ENCODE measurements at regions not wholly inside any gene's neighbourhood (a gene's known extent, or its start where the extent isn't known, plus 50 kb on each side); places are given as distances from the start of the nearest gene placed in this dataset.
A peak's percentile ranks its signal among the peaks of the same experiment; 100 is the strongest.

DNA sequence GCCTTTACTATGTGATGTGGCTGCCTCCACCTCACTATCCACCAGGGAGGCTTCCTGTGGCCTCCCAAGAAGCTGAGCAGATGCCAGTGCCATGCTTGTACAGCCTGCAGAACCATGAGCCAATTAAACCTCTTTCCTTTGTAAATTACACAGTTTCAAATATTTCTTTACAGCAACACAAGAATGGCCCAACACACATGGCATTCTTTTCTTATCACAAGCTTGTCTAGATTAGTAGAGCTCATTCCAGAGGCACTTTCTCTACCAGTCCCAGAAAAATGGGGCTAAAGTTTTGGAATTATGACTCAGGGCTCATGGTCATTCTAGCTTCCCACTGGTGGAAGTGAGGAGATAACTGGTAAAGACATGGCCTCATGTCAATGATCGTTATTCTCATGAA lies 655.2 kb downstream of the LMO4 start:
- Mint-ChIP-seq H3K9me3 (no peaks in the 10 kb centered on the region), H3K36me3 (no peaks in the 10 kb centered on the region), H3K4me3 (no peak overlapping the region), H3K27me3 (ENCODE audit: low read depth in 3 of 3) (peaks cover 0 to 1% (median 0%) of the 10 kb centered on the region in 3 donors), H3K4me1 (no peaks in the 10 kb centered on the region), H3K27ac (peak overlapping the region in 1 of 7 donors; percentile 28)
- Histone ChIP-seq H3K9ac (ENCODE audit: insufficient read depth, low read length, poor library complexity, severe bottlenecking) (no peak overlapping the region), H2AFZ (ENCODE audit: insufficient read depth, low read depth, low read length, poor library complexity, severe bottlenecking) (no peak overlapping the region), H3K79me2 (ENCODE audit: insufficient read depth, low read length) (no peaks in the 10 kb centered on the region), H3K36me3 (replicated peaks in 1 of 2; ENCODE audit: control insufficient read depth in 1 of 2, insufficient read depth in 2 of 2, low read length in 2 of 2) (no peaks in the 10 kb centered on the region), H3K9me3 (replicated peaks in 1 of 2; ENCODE audit: control insufficient read depth in 1 of 2, insufficient read depth in 1 of 2, low read length in 2 of 2) (no peaks in the 10 kb centered on the region), H3K4me3 (replicated peaks in 1 of 3; ENCODE audit: low read depth in 2 of 3, low read length in 3 of 3) (no peak overlapping the region), H3K27me3 (ENCODE audit: control insufficient read depth in 2 of 2, insufficient read depth in 2 of 2, low read length in 2 of 2) (no peaks in the 10 kb centered on the region), H3K4me1 (ENCODE audit: control insufficient read depth in 1 of 2, insufficient read depth in 2 of 2, low read length in 2 of 2) (no peaks in the 10 kb centered on the region), H4K20me1 (ENCODE audit: insufficient read depth, low read length) (no peaks in the 10 kb centered on the region), H3K27ac (ENCODE audit: low read depth in 1 of 2, low read length in 2 of 2) (no peak overlapping the region), H3K4me2 (replicated peaks; ENCODE audit: extremely low read depth, low read length, poor library complexity, severe bottlenecking) (no peak overlapping the region)
- WGBS (ENCODE audit: insufficient coverage) = no CpG with 5 or more reads among the region's 1 CpG
- intact Hi-C loops (cut with micrococcal nuclease) = no loop called here
- TF ChIP-seq, protein P1, sequence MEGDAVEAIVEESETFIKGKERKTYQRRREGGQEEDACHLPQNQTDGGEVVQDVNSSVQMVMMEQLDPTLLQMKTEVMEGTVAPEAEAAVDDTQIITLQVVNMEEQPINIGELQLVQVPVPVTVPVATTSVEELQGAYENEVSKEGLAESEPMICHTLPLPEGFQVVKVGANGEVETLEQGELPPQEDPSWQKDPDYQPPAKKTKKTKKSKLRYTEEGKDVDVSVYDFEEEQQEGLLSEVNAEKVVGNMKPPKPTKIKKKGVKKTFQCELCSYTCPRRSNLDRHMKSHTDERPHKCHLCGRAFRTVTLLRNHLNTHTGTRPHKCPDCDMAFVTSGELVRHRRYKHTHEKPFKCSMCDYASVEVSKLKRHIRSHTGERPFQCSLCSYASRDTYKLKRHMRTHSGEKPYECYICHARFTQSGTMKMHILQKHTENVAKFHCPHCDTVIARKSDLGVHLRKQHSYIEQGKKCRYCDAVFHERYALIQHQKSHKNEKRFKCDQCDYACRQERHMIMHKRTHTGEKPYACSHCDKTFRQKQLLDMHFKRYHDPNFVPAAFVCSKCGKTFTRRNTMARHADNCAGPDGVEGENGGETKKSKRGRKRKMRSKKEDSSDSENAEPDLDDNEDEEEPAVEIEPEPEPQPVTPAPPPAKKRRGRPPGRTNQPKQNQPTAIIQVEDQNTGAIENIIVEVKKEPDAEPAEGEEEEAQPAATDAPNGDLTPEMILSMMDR (IDR thresholded peaks at IDR 0.05) = no peak
- no peak for DNase-seq

DNA sequence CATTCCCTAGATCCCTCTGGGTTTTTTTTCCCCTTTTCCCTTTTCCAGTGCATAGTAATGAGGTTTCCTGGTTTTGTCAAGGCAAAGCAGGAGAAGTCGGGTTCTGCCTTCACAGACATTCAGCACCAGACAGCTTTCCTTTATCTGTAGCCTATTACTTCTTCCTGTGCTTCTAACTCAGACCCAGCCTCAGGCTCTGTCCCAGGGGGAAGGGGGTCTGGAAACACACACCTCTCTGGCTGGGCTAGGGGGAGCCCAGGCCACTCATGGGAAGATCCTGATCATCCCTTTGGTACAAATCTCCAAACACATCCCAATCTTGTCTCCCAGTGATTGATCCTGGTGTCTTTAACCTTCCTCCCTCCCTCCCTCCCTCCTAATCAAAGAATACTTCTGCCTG lies 656.4 kb downstream of the LMO4 start:
- H3K27me3 Mint-ChIP-seq (ENCODE audit: low read depth in 3 of 3) = peaks cover 0 to 1% (median 0%) of the 10 kb centered on the region in 3 donors
- no peak overlapping the region for H3K9ac ChIP-seq (ENCODE audit: insufficient read depth, low read length, poor library complexity, severe bottlenecking)
- TF ChIP-seq, protein P1 (IDR thresholded peaks at IDR 0.05) = no peak
- H3K4me1 Mint-ChIP-seq = no peaks in the 10 kb centered on the region
- no peaks in the 10 kb centered on the region for H4K20me1 ChIP-seq (ENCODE audit: insufficient read depth, low read length)
- no peaks in the 10 kb centered on the region for H3K36me3 ChIP-seq (replicated peaks in 1 of 2; ENCODE audit: control insufficient read depth in 1 of 2, insufficient read depth in 2 of 2, low read length in 2 of 2)
- no CpG with 5 or more reads among the region's 1 CpG for WGBS (ENCODE audit: insufficient coverage)
- no peak overlapping the region for H3K27ac Mint-ChIP-seq
- no peaks in the 10 kb centered on the region for H3K9me3 Mint-ChIP-seq
- no peak overlapping the region for H2AFZ ChIP-seq (ENCODE audit: insufficient read depth, low read depth, low read length, poor library complexity, severe bottlenecking)
- no peak overlapping the region for H3K4me2 ChIP-seq (replicated peaks; ENCODE audit: extremely low read depth, low read length, poor library complexity, severe bottlenecking)
- no peaks in the 10 kb centered on the region for H3K27me3 ChIP-seq (ENCODE audit: control insufficient read depth in 2 of 2, insufficient read depth in 2 of 2, low read length in 2 of 2)
- H3K4me1 ChIP-seq (ENCODE audit: control insufficient read depth in 1 of 2, insufficient read depth in 2 of 2, low read length in 2 of 2) = no peaks in the 10 kb centered on the region
- H3K9me3 ChIP-seq (replicated peaks in 1 of 2; ENCODE audit: control insufficient read depth in 1 of 2, insufficient read depth in 1 of 2, low read length in 2 of 2) = no peaks in the 10 kb centered on the region
- intact Hi-C loops (cut with micrococcal nuclease) = no loop called here
- H3K27ac ChIP-seq (ENCODE audit: low read depth in 1 of 2, low read length in 2 of 2) = no peak overlapping the region
- H3K36me3 Mint-ChIP-seq = no peaks in the 10 kb centered on the region
- H3K4me3 ChIP-seq (replicated peaks in 1 of 3; ENCODE audit: low read depth in 2 of 3, low read length in 3 of 3) = no peak overlapping the region
- no peak for DNase-seq
- H3K79me2 ChIP-seq (ENCODE audit: insufficient read depth, low read length) = no peaks in the 10 kb centered on the region
- H3K4me3 Mint-ChIP-seq = no peak overlapping the region

Data from CD14-positive monocyte (primary cell).